Effector memory CD4-positive, alpha-beta T cell (primary cell): ENCODE measurements at regions not wholly inside any gene's neighbourhood (a gene's known extent, or its start where the extent isn't known, plus 50 kb on each side); places are given as distances from the start of the nearest gene placed in this dataset.

Experiments used
- DNase-seq, 3 donors: peaks; one replicate each; pipeline ENCODE4 v3.0.0-alpha.2; 2020
- H3K27ac ChIP-seq: 2 replicates; pipeline ENCODE4 v1.7.0; 2013; ENCODE audit warnings: mild to moderate bottlenecking, low read length, moderate library complexity; ENCODE audit not compliant: insufficient read depth, poor library complexity, severe bottlenecking
- H3K27me3 ChIP-seq: replicated peaks from 2 replicates; pipeline ENCODE4 v1.7.0; 2013; ENCODE audit warnings: mild to moderate bottlenecking, low read length; ENCODE audit not compliant: insufficient read depth, control insufficient read depth, poor library complexity, severe bottlenecking
- H3K36me3 ChIP-seq: 2 replicates; pipeline ENCODE4 v1.7.0; 2013; ENCODE audit warnings: mild to moderate bottlenecking, low read length, moderate library complexity; ENCODE audit not compliant: control insufficient read depth, insufficient read depth
- H3K4me1 ChIP-seq: 2 replicates; pipeline ENCODE4 v1.7.0; 2013; ENCODE audit warnings: low read length, mild to moderate bottlenecking; ENCODE audit not compliant: control insufficient read depth, insufficient read depth, poor library complexity, severe bottlenecking
- H3K4me3 ChIP-seq: 2 replicates; pipeline ENCODE4 v1.7.0; 2013; ENCODE audit warnings: low read length, low read depth, mild to moderate bottlenecking; ENCODE audit not compliant: insufficient read depth, poor library complexity, severe bottlenecking
- H3K9me3 ChIP-seq: 2 replicates; pipeline ENCODE4 v1.7.0; 2013; ENCODE audit warnings: mild to moderate bottlenecking, low read length, moderate library complexity; ENCODE audit not compliant: control insufficient read depth

DNA sequence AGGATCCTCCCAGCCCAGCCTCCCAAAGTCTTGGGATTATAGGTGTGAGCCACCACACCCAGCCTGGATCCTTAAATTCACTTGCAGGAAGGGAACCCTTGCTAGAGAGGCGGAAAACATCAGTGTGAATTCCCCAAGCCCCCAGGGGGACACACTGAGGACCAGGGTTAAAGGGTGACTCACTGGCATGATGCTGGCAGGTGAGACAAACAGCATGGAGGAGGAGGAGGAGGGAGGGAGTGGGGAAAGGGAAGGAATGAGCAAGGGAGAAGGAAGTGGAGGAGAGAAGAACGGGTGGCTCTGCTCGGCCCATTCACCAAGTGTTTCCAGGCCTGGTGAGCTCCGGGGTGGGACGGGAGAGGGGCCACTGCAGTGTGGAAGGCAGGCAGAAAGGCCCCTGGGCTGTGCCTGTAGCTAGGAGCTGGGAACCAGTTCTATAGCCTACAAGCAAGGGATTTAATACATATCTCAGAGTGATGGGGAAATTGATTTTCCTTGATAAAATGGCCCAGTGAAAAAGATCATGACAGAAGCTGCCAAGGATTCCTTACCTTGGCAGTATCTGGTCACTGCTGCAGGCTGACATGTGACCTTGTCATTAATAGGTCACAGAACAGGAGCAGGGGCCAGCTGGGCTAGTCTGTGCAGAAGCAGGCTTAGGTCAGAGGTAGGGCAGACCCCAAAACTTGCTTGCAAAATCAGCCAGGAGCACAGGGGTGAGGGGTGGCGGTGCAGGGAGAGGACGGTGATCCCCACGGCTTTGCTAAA is 370.2 kb downstream of the SHANK2 start:
- H3K27ac ChIP-seq = no peak overlapping the region
- no peaks in the 10 kb centered on the region for H3K27me3 ChIP-seq
- no peak overlapping the region for H3K4me3 ChIP-seq

DNA sequence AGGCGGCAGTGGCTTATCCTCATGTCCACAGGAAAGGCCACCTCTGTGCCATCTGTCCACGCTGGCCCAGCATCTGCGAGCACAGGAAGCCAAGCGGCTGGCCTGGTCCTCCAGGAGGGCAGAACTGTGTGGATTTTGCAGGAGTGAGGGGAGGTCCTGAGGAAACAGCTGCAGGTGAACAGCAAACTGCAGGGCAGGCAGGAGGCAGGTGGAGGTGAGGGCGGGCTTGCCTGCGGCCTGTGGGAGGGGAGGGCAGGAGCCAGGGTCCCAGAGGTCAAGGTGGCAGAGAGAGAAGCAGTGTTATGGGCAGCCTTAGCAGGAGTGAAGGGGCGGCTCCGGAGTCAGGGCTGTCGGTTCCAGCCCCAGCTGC is 369.7 kb downstream of the SHANK2 start:
- Histone ChIP-seq H3K27ac (no peak overlapping the region), H3K36me3 (no peaks in the 10 kb centered on the region), H3K4me3 (no peak overlapping the region), H3K4me1 (no peaks in the 10 kb centered on the region), H3K27me3 (no peaks in the 10 kb centered on the region), H3K9me3 (no peaks in the 10 kb centered on the region)
- DNase-seq = no peak

More for the DNA sequence above, 370.2 kb downstream of the SHANK2 start:
- H3K4me1 ChIP-seq = no peaks in the 10 kb centered on the region
- no peaks in the 10 kb centered on the region for H3K9me3 ChIP-seq
- no peak for DNase-seq
- H3K36me3 ChIP-seq = no peaks in the 10 kb centered on the region

DNA sequence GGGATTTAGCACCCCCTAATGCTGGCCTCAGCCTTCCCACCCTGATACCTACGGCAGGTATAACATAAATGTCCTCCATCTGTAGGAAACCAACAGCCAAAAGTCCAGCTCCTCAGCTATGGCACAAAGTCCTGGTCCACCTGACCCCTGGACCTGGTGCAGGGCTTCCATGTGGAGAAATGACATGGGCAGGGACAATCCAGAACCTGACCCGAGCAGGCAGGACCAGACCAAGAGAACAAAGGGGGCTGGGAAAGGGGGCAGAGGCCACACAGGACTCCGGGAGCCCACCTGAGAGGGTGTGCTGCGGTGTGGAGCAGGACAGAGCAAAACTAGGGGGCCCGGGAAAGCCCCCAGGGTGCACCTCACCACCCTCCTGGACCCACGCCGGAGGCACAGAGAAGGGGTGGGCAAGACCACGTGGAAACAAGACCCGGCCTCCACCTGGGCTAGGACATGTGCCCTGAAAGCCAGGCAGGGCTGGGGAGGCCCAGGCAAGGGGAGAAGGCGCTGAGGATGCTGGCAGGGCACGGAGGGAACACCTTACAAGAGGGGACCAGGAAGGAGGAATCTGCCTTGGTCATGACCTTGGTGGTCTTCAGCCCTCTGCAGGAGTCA is 368.9 kb downstream of the SHANK2 start:
- no peak for DNase-seq
- Histone ChIP-seq H3K27me3 (no peaks in the 10 kb centered on the region), H3K36me3 (no peaks in the 10 kb centered on the region), H3K4me1 (no peaks in the 10 kb centered on the region), H3K4me3 (no peak overlapping the region), H3K27ac (no peak overlapping the region), H3K9me3 (no peaks in the 10 kb centered on the region)

DNA sequence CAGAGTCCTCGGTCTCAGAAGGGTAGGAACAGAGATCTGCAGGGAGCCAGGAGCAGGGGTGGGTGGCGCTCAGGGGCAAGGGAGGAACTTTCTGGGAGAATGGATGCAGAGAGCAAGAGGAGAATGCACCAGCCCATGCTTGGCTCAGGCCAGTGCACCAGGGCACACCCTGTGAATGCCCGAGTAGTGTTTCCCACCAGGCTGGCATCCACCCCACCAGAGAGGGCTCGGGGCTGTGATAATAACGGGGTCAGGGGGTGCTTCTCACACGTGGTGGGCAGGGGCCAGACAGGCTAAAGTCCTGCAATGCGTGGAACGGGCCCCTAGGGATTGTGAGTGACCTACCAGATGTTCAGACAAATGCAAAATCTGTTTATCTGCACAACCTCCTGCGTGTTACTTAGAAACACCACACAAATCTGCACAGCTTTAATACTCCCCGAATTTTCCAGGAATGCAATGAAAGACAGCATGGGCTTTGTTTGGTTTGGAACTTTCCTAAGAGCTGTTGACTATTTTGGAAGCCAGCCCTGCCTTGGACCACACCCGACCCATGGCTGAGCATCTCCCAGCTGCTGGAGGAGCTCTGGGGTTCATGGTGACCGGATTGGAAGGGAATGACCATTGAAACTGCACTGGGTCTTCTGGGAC is 368.3 kb downstream of the SHANK2 start:
- H3K27me3 ChIP-seq = no peaks in the 10 kb centered on the region
- DNase-seq = no peak
- H3K36me3 ChIP-seq = no peaks in the 10 kb centered on the region
- H3K9me3 ChIP-seq = no peaks in the 10 kb centered on the region
- H3K27ac ChIP-seq = no peak overlapping the region
- H3K4me3 ChIP-seq = no peak overlapping the region
- H3K4me1 ChIP-seq = no peaks in the 10 kb centered on the region

DNA sequence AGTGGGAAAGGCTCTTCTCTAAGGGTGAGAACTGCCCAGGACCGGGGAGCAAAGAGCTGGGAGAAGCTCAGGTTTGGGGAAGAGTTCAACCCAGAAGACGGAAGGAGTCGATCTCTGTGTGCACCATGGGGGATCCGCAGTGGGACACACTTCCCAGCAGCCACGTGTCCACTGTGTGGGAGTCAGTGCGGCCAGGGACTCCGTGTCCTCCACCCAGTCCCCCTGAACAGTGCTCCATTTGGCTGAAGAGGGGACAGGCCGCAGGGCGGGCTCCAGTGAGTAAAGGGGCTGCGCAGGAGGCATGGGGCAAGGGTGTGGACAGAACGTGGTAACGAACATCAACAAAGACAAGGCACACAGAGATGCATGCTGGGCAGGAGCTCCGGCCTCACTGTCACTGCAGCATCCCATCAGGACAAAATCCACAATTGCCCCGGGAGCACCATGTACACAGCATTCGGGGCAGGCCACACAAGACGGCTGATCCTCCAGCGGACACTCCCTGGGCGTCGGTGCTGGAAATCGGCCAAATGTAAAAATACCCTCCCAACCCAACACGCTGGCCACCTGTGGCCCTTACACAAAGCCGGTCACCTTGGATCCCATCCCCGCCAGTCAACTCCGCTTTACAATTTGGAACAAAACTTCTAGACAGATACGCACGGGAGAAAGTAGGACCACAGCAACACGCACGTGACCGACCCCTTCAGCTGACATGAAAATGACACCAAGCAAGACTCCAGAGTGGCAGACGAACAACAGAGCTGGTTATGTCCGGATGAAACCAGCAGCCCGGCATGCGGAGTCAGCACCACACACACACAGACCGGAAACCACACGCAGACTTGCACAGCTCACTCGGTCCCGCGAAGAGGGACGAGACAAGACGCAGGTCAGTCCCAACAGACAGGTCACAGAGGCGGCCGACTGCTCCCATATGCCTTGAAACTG is 366.8 kb downstream of the SHANK2 start:
- H3K27me3 ChIP-seq = no peaks in the 10 kb centered on the region
- no peak for DNase-seq
- H3K9me3 ChIP-seq = no peaks in the 10 kb centered on the region
- no peak overlapping the region for H3K27ac ChIP-seq
- H3K4me3 ChIP-seq = no peak overlapping the region
- no peaks in the 10 kb centered on the region for H3K4me1 ChIP-seq
- H3K36me3 ChIP-seq = no peaks in the 10 kb centered on the region

DNA sequence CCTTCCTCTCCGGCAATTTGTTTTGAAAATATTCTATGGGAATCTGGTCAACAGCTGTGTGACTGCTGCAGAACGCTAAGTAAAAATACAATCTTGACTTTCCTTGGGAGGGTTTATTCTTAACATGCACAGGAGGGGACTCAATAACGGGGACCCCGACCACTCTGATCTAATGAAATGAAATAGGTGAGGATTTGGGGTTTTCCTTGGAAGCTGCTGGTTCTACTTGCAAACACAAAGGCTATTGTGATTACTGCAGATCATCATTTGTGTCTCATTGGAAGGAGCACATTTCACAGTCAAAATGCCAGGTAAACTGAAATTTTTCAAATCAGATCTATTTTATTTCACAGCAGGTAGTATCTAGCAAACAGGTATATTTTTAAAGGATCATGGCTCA is 366.1 kb downstream of the SHANK2 start:
- Histone ChIP-seq H3K4me1 (no peaks in the 10 kb centered on the region), H3K4me3 (no peak overlapping the region), H3K9me3 (no peaks in the 10 kb centered on the region), H3K27me3 (no peaks in the 10 kb centered on the region), H3K36me3 (no peaks in the 10 kb centered on the region), H3K27ac (no peak overlapping the region)
- DNase-seq = no peak

DNA sequence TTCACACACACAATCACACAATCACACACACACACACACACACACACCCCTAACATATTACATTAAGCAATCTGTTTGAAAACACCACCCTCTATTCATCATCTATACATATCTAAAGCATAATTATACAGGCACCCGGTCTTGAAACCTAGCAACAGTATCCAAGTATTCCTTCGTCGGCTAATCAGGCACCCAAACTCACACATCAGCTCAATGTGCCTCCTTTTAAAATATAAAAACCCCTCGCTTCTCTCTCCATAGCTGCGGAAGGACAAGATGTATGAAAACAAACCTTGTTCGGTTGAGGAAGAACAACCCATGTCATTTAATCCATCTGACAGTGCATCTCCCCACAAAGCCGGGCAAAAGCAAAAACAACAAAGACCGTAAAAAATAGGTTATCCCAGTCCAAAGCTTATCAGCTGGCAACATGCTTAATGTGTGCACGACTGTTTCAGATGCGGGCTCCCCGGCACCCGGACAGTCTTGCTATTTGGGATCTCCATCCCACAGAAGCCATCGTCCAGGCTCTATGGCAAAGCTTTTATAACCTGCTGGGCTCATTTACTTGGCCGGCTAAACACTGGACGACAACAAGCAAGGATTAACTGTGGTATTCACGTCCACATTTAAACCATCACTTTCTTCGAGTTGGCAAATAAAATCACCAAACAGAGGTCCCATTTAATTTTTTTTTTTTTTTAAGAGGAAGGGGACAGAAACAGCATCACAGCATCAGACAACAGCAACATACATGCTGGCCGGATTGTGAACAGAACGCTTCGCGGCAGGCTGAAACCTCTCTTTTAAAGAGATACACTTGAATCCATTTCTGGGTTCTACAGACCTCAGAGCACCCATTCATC is 365.5 kb downstream of the SHANK2 start:
- no peaks in the 10 kb centered on the region for H3K27me3 ChIP-seq
- no peaks in the 10 kb centered on the region for H3K9me3 ChIP-seq
- no peak overlapping the region for H3K4me3 ChIP-seq
- no peak for DNase-seq
- no peaks in the 10 kb centered on the region for H3K4me1 ChIP-seq
- no peaks in the 10 kb centered on the region for H3K36me3 ChIP-seq
- no peak overlapping the region for H3K27ac ChIP-seq

DNA sequence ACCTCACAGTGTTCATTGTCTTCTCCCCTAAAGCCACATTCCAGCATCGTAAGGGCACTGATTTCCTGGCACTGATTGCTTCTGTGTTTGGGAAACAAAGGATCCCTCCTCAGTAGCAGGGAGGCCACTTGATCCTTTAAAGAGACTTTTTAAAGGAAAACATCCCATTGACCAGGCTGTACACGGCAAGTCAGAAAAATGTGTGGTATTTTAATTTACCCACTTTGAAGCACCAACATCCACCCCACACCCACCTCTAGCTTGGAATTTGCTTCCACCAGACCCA is 364.9 kb downstream of the SHANK2 start:
- no peaks in the 10 kb centered on the region for H3K36me3 ChIP-seq
- no peak overlapping the region for H3K27ac ChIP-seq
- no peaks in the 10 kb centered on the region for H3K27me3 ChIP-seq
- H3K4me1 ChIP-seq = no peaks in the 10 kb centered on the region
- no peaks in the 10 kb centered on the region for H3K9me3 ChIP-seq
- no peak overlapping the region for H3K4me3 ChIP-seq
- DNase-seq = no peak

DNA sequence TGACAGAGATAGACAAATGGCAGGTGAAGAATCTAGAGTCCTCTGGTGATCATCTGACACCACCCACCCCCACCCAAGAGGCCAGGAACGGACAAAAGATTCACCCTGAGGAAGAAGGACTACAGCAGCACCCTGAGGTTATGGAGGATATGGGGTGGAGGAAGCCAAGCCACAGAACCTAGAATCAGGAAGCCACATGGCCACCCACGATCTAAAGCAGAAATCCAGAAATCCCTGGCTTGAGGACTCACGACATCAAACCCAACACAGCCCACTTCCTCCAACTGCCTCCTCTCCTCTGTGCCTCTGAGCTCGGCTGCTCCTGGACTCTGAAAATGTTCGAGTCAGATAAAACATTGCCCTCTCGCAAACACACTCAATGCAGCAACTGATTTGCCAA is 364.3 kb downstream of the SHANK2 start:
- Histone ChIP-seq H3K36me3 (no peaks in the 10 kb centered on the region), H3K4me1 (no peaks in the 10 kb centered on the region), H3K9me3 (no peaks in the 10 kb centered on the region)

More for the DNA sequence above, 364.3 kb downstream of the SHANK2 start:
- H3K27ac ChIP-seq = no peak overlapping the region
- no peak overlapping the region for H3K4me3 ChIP-seq
- DNase-seq = no peak
- H3K27me3 ChIP-seq = no peaks in the 10 kb centered on the region
